GM18868 (cell line): ENCODE measurements at regions not wholly inside any gene's neighbourhood (a gene's known extent, or its start where the extent isn't known, plus 50 kb on each side); places are given as distances from the start of the nearest gene placed in this dataset.

ENCODE experiments used
- ATAC-seq: cut with Tn5 transposase; IDR thresholded peaks from one replicate; pipeline ENCODE4 v1.9.1; 2021; ENCODE audit warnings: mild to moderate bottlenecking, moderate library complexity; ENCODE audit not compliant: unreplicated experiment

DNA sequence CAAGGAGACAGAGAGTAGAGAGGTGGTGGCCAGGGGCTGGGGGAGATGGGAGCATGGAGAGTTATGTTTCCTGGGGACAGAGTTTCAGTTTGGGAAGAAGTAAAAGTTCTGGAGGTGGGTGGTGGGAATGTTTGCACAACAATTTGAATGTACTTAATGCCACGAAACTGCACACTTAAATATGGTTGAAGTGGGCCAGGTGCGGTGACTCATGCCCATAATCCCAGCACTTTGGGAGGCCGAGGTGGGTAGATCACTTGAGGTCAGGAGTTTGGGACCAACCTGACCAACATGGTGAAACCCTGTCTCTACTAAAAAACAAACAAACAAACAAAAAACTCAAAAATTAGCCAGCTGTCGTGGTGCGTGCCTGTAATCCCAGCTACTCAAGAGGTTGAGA is 137.2 kb downstream of the PFKFB3 start:
- ATAC-seq, result no peak

DNA sequence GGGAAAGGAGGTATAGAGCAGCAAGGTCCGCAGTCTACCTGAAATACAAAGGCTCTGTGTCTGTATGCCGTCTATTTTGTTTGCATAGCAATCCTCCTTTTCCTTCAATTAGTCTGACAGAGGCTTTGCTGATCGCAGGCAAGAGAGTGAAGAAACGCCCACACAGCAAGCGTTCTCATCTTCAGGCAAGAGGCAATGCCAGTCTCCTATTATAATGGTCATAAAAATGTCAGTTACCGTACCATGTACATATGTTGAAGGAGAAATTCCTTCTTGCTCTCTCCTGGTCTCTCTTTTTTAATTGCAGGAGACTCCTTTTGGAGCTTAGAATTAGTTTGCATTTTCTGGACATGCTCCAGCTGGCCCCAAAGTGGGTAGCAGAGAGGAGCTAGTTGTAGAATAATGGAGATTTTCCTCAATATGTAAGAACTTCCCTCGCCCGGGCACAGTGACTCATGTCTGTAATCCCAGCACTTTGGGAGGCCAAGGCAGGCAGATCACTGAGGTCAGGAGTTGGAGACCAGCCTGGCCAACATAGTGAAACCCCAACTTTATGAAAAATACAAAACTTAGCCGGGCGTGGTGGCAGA is 139.5 kb downstream of the PFKFB3 start:
- no peak for ATAC-seq

DNA sequence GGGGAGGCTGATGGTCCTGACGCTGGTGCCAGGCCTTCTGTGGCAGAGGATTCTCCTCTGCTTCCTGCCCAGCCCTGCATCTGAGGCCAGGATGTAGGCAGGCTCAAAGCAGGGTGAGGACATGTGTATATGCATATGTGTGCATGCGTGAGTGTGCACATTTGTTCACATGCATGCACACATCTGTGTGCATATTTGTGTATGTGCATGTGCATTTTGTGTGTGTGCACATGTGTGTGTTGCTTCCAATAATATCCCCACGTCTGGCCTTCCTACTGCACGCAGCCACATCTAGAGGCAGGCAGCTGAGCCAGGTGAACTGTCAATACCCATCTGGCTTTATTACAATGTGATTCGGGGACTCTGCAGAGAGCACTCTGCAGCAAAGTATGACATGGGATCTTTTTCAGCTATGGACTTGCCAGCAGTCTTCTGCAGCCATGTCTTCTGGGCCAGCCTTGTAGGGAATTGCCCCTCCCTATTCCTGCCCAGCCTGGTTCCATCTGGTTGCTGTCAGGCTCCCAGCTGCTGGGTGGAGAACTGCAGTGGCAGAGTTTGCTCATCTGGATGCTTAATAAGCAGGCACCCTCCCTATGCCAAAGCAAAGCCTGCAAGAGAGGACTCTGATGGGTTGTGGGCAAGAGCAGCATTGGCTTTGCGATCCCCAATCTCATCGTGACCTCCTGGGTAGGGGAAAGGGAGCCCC is 140.7 kb downstream of the PFKFB3 start:
- ATAC-seq, result no peak

DNA sequence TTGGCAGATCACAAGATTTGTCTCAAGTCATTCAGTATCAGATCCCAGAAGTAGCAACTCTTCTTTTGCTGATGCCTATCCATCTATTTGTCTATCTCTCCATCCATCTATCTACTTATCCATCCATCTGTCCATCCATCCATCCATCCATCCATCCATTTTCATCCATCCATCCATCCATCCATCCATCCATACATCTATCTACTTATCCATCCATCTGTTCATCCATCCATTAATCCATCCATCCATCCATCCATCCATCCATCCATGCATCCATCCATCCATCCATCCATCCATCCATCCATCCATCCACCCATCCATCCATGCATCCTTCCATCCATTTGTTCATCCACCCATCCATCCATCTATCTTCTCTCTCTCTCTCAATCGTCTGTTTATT is 142.7 kb downstream of the PFKFB3 start:
- ATAC-seq, result no peak

DNA sequence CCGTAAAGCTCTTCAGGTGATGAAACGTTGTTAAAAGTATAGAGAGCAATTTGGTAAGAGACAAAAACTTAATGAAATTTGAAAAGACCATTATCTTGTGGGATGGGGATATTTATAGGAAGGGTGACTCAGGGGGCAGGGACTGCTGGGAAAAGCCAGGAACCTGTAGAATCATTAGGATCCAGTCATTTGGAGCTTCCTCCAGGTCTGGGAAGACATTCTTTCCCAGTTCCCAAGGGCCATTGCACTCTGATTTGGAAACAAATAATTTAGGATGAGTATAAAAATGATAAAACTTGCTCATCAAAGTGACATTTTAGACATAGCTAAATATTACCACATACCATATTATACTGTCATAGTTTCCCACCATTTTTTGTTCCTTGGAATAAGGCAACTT is 143.9 kb downstream of the PFKFB3 start:
- ATAC-seq, result no peak

DNA sequence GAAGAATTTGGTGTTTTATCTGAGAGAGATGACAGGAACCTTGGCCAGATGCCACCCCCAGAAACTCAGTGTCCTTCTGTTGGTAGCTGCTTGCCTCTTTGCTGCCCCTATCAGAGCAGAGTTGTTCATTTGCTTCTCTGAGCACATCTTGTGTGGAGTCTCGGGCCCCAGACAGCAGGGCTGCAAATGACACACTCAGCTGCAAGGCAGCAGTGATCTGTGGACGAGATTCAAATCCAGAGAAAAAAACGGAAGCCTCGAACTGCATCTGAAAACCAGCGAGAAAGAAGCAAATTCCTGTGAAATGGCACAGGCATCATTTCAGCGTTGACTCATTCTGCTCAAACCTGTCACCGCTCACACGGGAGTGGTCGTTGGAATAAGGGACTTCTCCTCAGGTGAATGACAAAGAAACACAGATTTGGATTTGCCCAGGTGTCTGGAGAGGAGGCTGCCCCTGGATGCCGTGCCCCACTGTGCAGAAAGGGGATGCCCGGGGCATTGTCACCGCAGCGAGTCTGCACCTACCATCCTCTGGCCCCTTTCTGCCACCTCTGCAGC is 144.7 kb downstream of the PFKFB3 start:
- ATAC-seq, result peak; percentile 29

DNA sequence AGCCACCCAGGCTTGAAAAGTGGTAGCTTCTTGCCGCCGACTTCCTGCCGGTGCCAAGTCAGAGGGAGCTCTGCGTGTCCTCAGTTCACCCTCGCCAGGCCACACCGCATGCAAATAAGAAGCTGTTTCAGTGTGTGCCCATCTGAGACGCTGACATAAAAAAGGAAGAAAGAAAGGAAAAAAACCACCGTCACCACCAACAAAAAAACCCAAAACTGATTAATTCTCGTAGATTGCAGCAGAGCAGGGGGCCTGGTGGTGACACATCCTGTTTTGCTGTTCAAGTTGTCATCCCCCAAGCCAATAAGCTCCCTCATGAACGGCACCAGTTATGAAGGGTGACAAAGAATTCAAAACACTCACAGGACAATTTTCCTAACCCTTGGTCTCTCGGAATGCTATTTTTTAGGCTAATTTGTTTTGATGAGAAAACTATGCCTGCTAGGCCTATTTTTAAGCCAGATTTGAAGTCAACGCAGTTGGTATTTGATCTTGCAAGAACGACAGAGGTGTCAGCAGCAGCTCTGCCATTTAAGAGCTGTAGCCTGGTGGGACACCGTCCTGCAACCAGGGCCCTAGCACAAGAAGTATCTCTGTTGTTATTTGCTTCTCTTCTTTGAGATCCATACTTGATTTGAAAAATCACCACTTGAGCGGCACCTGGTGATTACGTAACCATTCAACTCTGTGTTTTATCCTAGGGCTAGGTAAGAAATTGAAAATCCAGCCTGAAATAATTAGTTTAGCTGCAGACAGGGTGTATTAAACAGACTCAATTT is 145.6 kb downstream of the PFKFB3 start:
- peak; percentile 89 for ATAC-seq

DNA sequence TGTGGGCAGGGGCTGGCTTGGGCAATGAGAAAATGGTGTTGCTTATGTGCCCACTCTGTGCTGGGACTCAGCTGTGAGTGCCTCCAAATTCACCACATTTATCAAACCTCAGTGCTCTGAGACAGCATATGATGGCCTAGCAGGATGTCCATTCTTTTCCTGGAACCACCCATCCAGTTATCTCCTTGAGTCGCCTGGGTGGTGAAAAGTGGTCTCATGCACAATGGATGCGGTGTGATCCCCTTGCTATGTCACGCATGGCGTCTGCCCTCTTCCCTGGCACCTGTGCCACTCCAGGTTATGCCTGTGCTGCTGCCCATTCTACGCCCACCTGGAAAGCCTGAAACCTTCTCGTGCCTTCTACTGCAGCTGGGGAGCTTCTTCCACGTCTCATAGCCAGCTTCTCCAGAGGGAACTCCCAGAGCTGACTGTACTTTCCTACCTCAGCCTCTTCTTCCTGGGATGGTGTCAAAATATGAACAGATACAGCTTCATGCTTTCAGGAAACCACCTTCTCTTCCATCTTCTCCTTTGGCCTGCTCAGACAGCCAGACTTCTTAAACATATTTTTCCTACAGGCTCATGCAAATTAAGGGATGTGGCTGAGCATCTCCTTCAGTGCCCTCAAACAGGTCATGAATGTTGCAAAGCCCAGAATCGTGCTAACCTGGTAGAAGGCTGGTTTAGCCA is 147.3 kb downstream of the PFKFB3 start:
- no peak for ATAC-seq

DNA sequence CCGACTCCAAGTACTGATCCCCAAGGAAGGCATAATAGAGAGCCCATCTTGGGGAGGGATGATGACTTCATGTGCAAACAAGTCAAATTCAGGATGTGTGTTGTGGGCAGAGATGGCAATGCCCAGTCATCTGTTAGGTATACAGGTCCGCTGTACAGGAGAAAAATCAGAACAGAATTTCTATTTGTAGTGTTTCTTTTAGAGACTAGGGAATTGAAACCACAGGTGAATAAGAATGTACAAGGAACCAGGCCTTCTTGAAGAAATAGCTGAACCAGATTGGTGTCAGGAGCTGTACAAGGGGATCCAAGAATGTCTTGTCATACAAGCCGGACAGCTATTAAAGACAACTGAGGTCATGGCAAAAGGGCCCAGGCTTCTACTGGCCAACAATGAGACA is 147.9 kb downstream of the PFKFB3 start:
- no peak for ATAC-seq

DNA sequence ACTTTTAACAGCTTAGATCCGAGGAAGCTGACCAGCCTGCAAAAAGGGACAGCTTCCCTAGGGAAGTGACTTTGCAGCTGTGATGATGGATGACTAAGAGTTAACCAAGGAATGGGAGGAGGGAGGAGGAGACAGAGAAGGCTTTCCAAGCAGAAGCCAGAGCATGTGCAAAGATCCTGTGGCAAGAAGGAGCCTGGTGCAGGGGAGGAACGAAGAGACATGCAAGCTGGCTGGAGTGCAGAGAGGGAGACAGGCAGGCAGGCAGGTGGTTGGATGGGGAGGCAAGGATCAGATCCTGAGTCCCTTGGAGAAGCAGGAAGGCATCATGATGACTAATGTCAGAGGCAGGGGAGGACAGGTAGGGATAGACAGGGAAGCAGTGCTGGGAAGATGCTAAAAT is 148.8 kb downstream of the PFKFB3 start:
- ATAC-seq, result no peak

DNA sequence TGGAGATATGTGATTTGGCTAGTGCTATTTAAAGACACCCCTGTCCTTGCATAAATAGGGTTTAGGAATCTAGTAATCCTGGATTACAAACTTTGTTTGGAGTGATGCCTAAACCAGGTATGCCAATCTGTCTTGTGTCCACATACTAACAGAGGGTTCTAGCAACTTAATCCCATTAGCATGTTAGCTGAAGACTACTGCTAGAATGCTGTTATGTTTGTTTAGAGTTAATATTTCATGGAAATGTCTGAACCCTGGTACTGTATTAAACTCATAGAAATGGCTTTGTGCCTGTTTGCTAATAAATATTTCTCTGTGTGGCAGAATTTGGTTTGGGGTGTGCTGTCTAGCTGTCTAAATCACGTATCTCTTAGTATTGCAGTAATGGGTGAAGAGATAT is 150.8 kb downstream of the PFKFB3 start:
- ATAC-seq, result no peak

DNA sequence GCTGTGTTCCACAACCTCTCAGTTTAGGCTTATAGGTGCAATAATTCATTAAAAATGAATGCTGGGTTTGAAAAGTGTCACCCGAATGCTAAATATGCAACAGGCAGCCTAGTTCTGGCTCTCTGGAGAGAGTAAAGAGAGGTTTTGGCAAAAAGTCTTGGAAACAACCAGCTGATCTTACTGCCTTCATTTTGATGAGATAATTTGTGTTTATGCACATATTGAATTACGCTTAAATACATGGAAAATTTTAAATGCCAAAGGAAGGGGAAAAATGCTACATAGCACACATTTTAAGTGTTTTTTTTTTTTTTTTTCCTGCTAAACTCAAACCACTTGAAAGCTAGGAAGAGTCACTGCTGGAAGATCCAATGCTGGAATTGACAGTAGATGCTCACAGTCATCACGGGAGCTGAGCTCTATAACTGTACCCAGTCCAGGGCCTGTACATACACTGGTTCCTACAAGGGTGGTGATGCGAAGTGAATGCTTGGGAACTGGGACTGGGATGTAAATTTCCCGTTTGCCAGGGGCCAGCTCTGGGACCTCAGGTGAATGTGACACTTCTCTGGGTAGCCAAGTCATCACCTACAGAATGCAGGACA is 151.5 kb downstream of the PFKFB3 start:
- no peak for ATAC-seq

DNA sequence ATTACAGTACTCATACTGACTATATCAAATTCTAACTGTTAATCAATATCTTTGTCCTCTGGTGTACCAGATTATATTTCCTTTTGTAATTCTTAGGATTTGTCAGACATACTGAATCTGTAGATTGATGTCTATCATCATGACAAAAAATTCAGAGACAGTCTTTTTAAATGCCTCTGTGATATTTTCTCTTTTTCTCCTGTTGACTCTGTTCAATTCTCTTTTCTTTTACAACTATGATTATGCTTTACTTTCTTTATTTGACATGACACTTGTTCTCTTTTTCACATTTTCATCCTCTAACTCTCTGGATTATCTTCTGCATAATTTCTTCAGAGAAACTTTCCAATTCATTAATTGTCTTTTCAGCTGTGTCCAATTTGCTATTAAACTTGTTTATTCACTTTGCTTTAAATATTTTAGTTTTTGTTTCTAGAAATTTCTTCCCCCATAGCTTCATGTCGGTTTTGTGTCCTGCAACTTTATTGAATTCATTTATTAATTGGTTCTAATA is 153.6 kb downstream of the PFKFB3 start:
- ATAC-seq, result no peak

DNA sequence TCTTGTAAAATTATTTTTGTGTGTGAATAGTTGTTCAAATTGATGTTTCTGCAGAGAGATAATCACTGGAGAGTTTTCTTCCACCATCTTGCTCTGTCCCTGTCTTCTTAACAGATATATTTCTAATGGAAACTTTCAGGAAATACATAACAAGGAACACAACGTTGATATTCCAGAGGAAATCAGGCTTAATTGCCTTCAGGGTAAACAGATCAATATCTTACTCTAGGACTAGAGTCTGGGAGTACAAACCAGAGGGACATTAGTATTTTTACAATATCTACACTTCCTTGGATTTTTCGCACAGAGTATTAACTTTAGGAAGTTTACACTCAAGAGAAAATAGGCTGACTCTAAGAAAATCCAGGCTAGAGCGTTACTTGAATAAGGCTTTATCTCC is 159.1 kb downstream of the PFKFB3 start:
- ATAC-seq, result no peak

DNA sequence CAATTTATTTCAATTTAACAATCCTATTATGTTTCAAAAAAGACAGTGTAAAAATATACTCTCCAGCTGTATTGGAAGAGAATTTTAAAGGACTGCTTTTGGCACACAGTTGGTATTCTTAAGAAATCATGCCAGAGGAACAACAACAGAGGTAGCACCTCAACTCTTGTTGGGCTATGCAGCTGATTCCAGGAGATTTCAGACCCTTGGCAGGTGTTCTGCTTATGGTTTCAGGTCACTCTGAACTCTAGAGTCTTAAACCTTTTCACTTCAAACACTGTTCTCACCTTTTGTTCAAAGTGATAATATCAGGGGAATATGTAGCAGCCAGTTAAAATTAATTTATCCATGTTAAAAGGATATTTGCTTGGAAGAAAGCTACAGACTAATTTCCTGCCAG is 160.1 kb downstream of the PFKFB3 start:
- ATAC-seq, result no peak

DNA sequence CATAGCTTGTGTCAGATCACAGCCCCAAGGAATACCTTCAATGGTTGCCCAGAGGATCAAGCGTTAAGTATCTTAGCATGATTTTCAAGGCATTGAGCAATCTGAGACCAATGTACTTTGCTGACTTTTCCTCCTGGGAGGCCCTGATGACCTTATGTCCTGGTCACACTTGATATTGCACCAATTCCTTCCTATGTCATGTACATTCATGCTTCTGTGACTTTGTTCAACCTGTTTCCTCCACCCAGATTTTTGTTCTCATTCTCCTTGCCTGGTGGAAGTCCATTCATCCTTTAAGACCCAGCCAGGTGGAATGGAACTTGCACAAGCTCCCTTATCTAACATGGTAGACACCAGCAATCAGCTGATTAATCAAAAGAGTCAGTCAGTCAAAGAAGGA is 160.8 kb downstream of the PFKFB3 start:
- ATAC-seq, result no peak

DNA sequence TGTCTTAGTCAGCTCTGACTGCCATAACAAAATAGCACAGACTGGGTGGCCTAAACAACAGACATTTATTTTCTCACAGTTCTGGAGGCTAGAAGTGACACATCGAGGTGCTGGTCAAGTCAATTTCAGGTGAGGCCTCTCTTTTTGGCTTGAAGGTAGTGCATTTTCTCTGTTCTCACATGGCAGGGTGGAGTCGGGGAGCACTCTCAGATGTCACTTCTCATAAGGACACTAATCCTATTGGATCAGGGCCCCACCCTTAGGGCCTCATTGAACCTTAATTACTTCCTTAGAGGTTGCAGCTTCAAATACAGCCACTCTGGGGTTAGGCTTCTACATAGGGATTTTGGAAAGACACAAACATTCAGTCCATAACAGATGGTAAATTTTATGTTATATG is 161.6 kb downstream of the PFKFB3 start:
- no peak for ATAC-seq

DNA sequence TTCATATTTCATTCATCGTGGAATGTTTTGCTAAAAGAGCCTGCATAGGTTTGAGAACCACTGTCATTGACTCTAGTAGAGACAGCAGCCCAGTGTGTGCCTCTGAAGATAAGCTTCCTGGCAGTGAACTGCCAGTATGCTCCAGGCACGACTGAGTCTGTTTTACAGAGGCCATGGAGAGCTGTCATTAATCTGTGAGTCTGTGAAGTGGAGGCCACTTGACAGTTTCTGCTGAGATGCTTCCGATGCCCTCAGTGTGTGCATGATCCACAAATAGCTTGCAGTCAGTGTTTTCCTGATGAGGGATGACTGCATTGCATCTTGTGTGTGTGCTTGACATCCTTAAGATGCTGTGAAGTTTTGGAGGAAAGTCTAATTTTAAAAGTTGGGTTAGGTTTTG is 162.2 kb downstream of the PFKFB3 start:
- ATAC-seq, result no peak

DNA sequence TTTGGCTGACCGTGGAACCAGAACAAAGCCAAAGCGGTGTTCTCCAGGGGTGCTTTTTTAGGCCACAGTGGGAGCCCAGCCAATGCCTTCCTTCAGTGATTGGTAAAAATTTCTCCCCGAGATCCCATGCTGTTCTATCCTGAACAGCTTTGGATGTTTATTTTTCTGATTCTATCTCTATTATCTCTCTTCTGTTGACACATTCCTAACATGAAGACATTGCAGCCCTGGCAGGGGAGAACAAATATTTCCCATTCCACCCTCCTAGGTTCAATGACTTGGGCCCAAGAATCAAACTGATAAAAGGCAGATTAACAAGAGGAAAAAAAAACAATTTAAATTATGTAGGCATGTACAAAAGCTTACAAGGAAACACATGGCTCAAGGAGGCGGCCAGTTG is 162.7 kb downstream of the PFKFB3 start:
- no peak for ATAC-seq
